Neuron (in vitro differentiated cells): ENCODE measurements at regions not wholly inside any gene's neighbourhood (a gene's known extent, or its start where the extent isn't known, plus 50 kb on each side); places are given as distances from the start of the nearest gene placed in this dataset.
"Not testable (repeated sequence)": the region's sequence is repeated elsewhere in the genome, so short reads cannot be mapped to it uniquely, and the experiment has no call there.

Source experiments
- H2AFZ ChIP-seq: one replicate; pipeline ENCODE4 v1.6.1; 2013; ENCODE audit warnings: low read depth, mild to moderate bottlenecking, inconsistent platforms, low read length, moderate library complexity
- H3K27me3 ChIP-seq: one replicate; pipeline ENCODE4 v1.6.1; 2013; ENCODE audit warnings: low read length; ENCODE audit not compliant: insufficient read depth
- H3K36me3 ChIP-seq: one replicate; pipeline ENCODE4 v1.6.1; 2013; ENCODE audit warnings: low read length; ENCODE audit not compliant: insufficient read depth
- H3K4me1 ChIP-seq: one replicate; pipeline ENCODE4 v1.6.1; 2013; ENCODE audit warnings: low read length; ENCODE audit not compliant: insufficient read depth
- H3K4me3 ChIP-seq: 2 replicates; pipeline ENCODE4 v1.5.1; 2013; ENCODE audit warnings: mild to moderate bottlenecking, low read length, moderate library complexity
- H3K9me3 ChIP-seq: one replicate; pipeline ENCODE4 v1.6.1; 2013; ENCODE audit warnings: low read length

- H3K27me3 ChIP-seq, H3K4me1 ChIP-seq, H3K36me3 ChIP-seq, H3K9me3 ChIP-seq, H2AFZ ChIP-seq, H3K4me3 ChIP-seq: not testable (repeated sequence)
Measured at GRCh38 chr6:94785081-94785480, 792.3 kb upstream of the MANEA start.

GRCh38 chr6:94769197-94769596, 808.1 kb upstream of the MANEA start:
- no peaks in the 10 kb centered on the region for H3K4me1 ChIP-seq
- H2AFZ ChIP-seq: no peak overlapping the region
- no peaks in the 10 kb centered on the region for H3K36me3 ChIP-seq
- no peaks in the 10 kb centered on the region for H3K9me3 ChIP-seq
- no peaks in the 10 kb centered on the region for H3K27me3 ChIP-seq
- no peak overlapping the region for H3K4me3 ChIP-seq

- Histone ChIP-seq H3K36me3 (no peaks in the 10 kb centered on the region), H3K4me1 (no peaks in the 10 kb centered on the region), H2AFZ (no peak overlapping the region), H3K9me3 (no peaks in the 10 kb centered on the region), H3K4me3 (no peak overlapping the region), H3K27me3 (no peaks in the 10 kb centered on the region)
Measured at GRCh38 chr6:94751641-94752329, 825.5 kb upstream of the MANEA start.

GRCh38 chr6:94736236-94736635, 841.1 kb upstream of the MANEA start:
- no peak overlapping the region for H2AFZ ChIP-seq
- H3K9me3 ChIP-seq: no peaks in the 10 kb centered on the region
- no peaks in the 10 kb centered on the region for H3K36me3 ChIP-seq
- H3K4me3 ChIP-seq: no peak overlapping the region
- no peaks in the 10 kb centered on the region for H3K4me1 ChIP-seq
- H3K27me3 ChIP-seq: no peaks in the 10 kb centered on the region

- H3K4me1 ChIP-seq: no peaks in the 10 kb centered on the region
- no peaks in the 10 kb centered on the region for H3K36me3 ChIP-seq
- no peaks in the 10 kb centered on the region for H3K9me3 ChIP-seq
- H2AFZ ChIP-seq: no peak overlapping the region
- no peaks in the 10 kb centered on the region for H3K27me3 ChIP-seq
- H3K4me3 ChIP-seq: no peak overlapping the region
Measured at GRCh38 chr6:94735270-94735669, 842.1 kb upstream of the MANEA start.

DNA sequence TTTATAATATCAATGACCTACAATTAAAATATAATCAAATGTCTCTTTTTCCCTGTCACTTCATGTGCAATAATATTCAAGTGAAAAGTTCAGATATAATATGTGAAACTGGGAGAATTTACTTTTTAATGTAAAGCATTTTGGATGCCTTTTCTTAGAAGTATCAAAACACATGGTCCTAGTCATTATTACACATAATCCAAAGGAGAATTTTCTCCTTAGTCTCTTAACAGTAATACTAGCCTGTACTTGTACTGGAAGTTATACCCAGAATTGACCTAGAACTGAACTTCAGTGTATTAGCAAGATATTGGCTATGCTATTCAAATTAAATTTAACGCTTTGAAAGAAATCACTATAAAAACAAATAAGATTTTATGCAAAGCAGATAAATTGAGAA, 842.6 kb upstream of the MANEA start:
- H3K27me3 ChIP-seq: no peaks in the 10 kb centered on the region
- no peaks in the 10 kb centered on the region for H3K9me3 ChIP-seq
- no peak overlapping the region for H3K4me3 ChIP-seq
- H2AFZ ChIP-seq: no peak overlapping the region
- no peaks in the 10 kb centered on the region for H3K36me3 ChIP-seq
- H3K4me1 ChIP-seq: no peaks in the 10 kb centered on the region

- H3K36me3 ChIP-seq: no peaks in the 10 kb centered on the region
- no peaks in the 10 kb centered on the region for H3K9me3 ChIP-seq
- no peak overlapping the region for H3K4me3 ChIP-seq
- H2AFZ ChIP-seq: no peak overlapping the region
- no peaks in the 10 kb centered on the region for H3K4me1 ChIP-seq
- no peaks in the 10 kb centered on the region for H3K27me3 ChIP-seq
Measured at GRCh38 chr6:94733066-94733465, 844.3 kb upstream of the MANEA start.

DNA sequence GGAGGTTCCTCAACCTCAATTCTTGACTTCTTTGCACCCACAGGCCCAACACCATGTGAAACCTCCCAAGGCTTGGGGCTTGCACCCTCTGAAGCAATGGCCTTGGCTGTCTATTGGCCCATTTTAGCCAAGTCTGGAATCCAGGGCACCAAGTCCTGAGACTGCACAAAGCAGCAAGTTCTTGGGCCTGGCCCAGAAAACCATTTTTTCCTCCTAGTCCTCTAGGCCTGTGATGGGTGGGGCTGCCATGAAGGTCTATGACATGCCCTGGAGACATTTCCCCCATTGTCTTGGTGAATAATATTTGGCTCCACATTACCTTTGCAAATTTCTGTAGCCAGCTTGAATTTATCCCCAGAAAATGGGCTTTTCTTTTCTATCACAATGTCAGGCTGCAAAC, 849.6 kb upstream of the MANEA start:
- Histone ChIP-seq H3K36me3 (no peaks in the 10 kb centered on the region), H2AFZ (no peak overlapping the region)

GRCh38 chr6:94721459-94721858, 855.9 kb upstream of the MANEA start:
- Histone ChIP-seq H3K9me3 (no peaks in the 10 kb centered on the region), H3K4me3 (no peak overlapping the region)

More for the DNA sequence above, 849.6 kb upstream of the MANEA start:
- Histone ChIP-seq H3K9me3 (peaks cover 3% of the 10 kb centered on the region), H3K4me1 (no peaks in the 10 kb centered on the region), H3K4me3 (no peak overlapping the region), H3K27me3 (no peaks in the 10 kb centered on the region)

DNA sequence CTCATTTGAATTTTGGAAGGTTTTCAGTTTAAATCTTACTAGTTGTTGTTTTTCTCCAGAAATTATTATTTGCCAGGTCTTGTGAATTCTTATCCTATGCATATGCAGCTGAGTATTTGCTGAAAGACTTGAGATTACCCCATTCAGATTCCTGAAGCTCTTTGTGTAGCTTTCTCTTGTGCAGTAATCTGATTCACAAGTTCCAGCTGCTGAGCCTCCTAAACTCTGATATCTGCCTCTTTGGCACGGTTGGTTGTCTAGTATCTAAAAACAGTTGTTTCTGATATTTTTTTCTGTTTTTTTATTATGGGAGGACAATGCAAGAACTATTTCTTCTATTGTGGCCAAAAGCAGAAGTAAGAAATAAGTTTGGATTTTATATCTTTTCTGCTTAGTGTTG, 863.9 kb upstream of the MANEA start:
- H3K27me3 ChIP-seq: no peaks in the 10 kb centered on the region
- H3K36me3 ChIP-seq: no peaks in the 10 kb centered on the region
- no peak overlapping the region for H3K4me3 ChIP-seq
- H2AFZ ChIP-seq: no peak overlapping the region
- H3K9me3 ChIP-seq: no peaks in the 10 kb centered on the region
- no peaks in the 10 kb centered on the region for H3K4me1 ChIP-seq

More at GRCh38 chr6:94721459-94721858, 855.9 kb upstream of the MANEA start:
- Histone ChIP-seq H3K36me3 (no peaks in the 10 kb centered on the region), H3K27me3 (no peaks in the 10 kb centered on the region), H2AFZ (no peak overlapping the region), H3K4me1 (no peaks in the 10 kb centered on the region)

- Histone ChIP-seq H3K36me3 (no peaks in the 10 kb centered on the region), H3K4me1 (no peaks in the 10 kb centered on the region), H3K27me3 (no peaks in the 10 kb centered on the region), H2AFZ (no peak overlapping the region), H3K9me3 (no peaks in the 10 kb centered on the region), H3K4me3 (no peak overlapping the region)
Measured at GRCh38 chr6:94698773-94699172, 878.6 kb upstream of the MANEA start.

GRCh38 chr6:94687255-94687654, 890.1 kb upstream of the MANEA start:
- H3K4me3 ChIP-seq, H3K4me1 ChIP-seq, H2AFZ ChIP-seq, H3K36me3 ChIP-seq, H3K27me3 ChIP-seq, H3K9me3 ChIP-seq: not testable (repeated sequence)

DNA sequence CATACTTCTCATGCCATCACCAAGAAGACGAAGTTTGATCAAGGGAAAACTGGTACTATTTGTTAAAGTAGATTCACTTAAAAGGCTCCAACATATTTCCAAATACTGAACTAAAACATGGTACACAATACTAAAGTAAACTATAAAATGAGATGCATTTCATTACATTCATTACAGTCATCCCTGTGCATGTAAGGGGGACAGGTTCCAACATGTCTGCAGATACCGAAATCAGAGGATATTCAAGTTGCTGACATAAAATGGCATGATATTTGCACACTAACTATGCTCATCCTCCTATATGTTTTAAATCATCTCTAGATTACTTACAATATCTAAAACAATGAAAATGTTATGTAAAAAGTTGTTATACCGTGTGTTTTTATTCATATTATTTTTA, 893.9 kb upstream of the MANEA start:
- no peaks in the 10 kb centered on the region for H3K4me1 ChIP-seq
- H3K9me3 ChIP-seq: no peaks in the 10 kb centered on the region
- H3K36me3 ChIP-seq: no peaks in the 10 kb centered on the region
- no peak overlapping the region for H3K4me3 ChIP-seq
- no peak overlapping the region for H2AFZ ChIP-seq
- H3K27me3 ChIP-seq: no peaks in the 10 kb centered on the region

- no peaks in the 10 kb centered on the region for H3K9me3 ChIP-seq
- H3K36me3 ChIP-seq: no peaks in the 10 kb centered on the region
- H3K4me1 ChIP-seq: no peaks in the 10 kb centered on the region
- H2AFZ ChIP-seq: no peak overlapping the region
- no peak overlapping the region for H3K4me3 ChIP-seq
- no peaks in the 10 kb centered on the region for H3K27me3 ChIP-seq
Measured at GRCh38 chr6:94680669-94681212, 896.6 kb upstream of the MANEA start.
